Neural crest cell (in vitro differentiated cells): ENCODE measurements at regions not wholly inside any gene's neighbourhood (a gene's known extent, or its start where the extent isn't known, plus 50 kb on each side); places are given as distances from the start of the nearest gene placed in this dataset.

ENCODE experiments used
- DNase-seq: peaks from one replicate; pipeline ENCODE4 v3.0.0; 2021; ENCODE audit warnings: low read depth, mixed read lengths, low spot score
- H3K27ac Mint-ChIP-seq: one replicate; pipeline ENCODE4 v1.8.0; 2021; ENCODE audit warnings: mild to moderate bottlenecking, mixed read lengths; ENCODE audit not compliant: unreplicated experiment
- H3K27me3 Mint-ChIP-seq: 2 replicates; pipeline ENCODE4 v1.8.0; 2021; ENCODE audit warnings: low read depth, mild to moderate bottlenecking, mixed read lengths
- H3K36me3 Mint-ChIP-seq: 2 replicates; pipeline ENCODE4 v1.8.0; 2021; ENCODE audit warnings: low read depth, mild to moderate bottlenecking, mixed read lengths
- H3K4me1 Mint-ChIP-seq: 2 replicates; pipeline ENCODE4 v1.8.0; 2021; ENCODE audit warnings: mixed read lengths
- H3K4me3 Mint-ChIP-seq: one replicate; pipeline ENCODE4 v1.8.0; 2021; ENCODE audit warnings: mild to moderate bottlenecking, mixed read lengths
- H3K9me3 Mint-ChIP-seq: 2 replicates; pipeline ENCODE4 v1.8.0; 2021; ENCODE audit warnings: mixed read lengths
- TF ChIP-seq, protein P1 (sequence below): fragments of 200-600 bp; sonication (generic); conservative IDR thresholded peaks from 2 replicates; pipeline ENCODE4 v1.5.0; 2021; ENCODE audit warnings: antibody characterized with exemption, mild to moderate bottlenecking

GRCh38 chrX:39104745-39105144 lies 303.5 kb downstream of the MID1IP1 start:
- TF ChIP-seq, protein P1, sequence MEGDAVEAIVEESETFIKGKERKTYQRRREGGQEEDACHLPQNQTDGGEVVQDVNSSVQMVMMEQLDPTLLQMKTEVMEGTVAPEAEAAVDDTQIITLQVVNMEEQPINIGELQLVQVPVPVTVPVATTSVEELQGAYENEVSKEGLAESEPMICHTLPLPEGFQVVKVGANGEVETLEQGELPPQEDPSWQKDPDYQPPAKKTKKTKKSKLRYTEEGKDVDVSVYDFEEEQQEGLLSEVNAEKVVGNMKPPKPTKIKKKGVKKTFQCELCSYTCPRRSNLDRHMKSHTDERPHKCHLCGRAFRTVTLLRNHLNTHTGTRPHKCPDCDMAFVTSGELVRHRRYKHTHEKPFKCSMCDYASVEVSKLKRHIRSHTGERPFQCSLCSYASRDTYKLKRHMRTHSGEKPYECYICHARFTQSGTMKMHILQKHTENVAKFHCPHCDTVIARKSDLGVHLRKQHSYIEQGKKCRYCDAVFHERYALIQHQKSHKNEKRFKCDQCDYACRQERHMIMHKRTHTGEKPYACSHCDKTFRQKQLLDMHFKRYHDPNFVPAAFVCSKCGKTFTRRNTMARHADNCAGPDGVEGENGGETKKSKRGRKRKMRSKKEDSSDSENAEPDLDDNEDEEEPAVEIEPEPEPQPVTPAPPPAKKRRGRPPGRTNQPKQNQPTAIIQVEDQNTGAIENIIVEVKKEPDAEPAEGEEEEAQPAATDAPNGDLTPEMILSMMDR, result no peak
- Mint-ChIP-seq H3K9me3 (peaks cover 16% of the 10 kb centered on the region), H3K4me1 (no peaks in the 10 kb centered on the region), H3K27ac (no peak overlapping the region), H3K36me3 (peaks cover 5% of the 10 kb centered on the region), H3K27me3 (no peaks in the 10 kb centered on the region), H3K4me3 (no peak overlapping the region)
- no peak for DNase-seq

GRCh38 chrX:39112143-39112542 lies 310.9 kb downstream of the MID1IP1 start:
- no peak overlapping the region for H3K4me3 Mint-ChIP-seq
- TF ChIP-seq, protein P1, result no peak
- no peaks in the 10 kb centered on the region for H3K27me3 Mint-ChIP-seq
- H3K27ac Mint-ChIP-seq, result no peak overlapping the region
- DNase-seq, result no peak
- peaks cover 28% of the 10 kb centered on the region for H3K9me3 Mint-ChIP-seq
- no peaks in the 10 kb centered on the region for H3K4me1 Mint-ChIP-seq
- peaks cover 8% of the 10 kb centered on the region for H3K36me3 Mint-ChIP-seq

DNA sequence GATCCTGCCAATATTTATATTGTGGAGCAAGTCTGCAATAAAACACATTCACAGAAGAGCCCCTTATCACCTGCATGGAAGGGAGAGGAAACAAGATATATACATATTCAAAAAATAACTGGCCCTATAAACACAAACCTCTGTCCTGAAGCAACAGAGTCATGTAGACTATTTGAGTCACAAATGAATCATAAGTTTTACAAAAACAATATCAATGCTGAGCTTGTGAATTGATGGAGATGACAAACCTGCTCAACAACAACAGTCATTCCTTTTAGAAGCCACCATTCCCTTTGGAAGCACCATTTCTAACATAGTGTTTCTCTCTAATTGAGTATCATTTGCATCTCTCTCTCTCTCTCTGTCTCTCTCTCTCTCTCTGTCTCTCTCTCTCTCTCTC lies 313.9 kb downstream of the MID1IP1 start:
- H3K36me3 Mint-ChIP-seq, result peaks cover 6% of the 10 kb centered on the region
- H3K27me3 Mint-ChIP-seq, result no peaks in the 10 kb centered on the region
- DNase-seq, result no peak
- H3K4me3 Mint-ChIP-seq, result no peak overlapping the region
- TF ChIP-seq, protein P1, result no peak
- H3K4me1 Mint-ChIP-seq, result no peaks in the 10 kb centered on the region
- H3K27ac Mint-ChIP-seq, result no peak overlapping the region
- H3K9me3 Mint-ChIP-seq, result peaks cover 26% of the 10 kb centered on the region

DNA sequence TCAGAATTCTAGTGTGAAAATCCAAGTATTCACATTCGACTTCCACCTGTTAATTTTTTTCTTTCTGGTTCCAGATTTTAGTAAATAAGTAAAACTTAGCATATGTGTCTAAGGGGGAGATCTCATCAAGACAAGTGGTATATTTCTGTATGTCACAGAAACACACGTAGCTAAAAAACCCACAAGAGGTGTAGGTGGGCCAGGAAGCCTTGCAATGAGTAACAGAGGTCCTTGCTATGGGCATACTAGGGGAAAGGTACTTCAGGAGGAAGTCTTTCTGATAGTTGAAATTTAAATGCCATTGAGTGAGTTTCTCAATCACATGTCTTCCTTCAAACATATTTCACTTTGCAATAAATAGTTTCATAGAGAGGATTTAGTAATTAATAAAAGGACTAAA lies 315.8 kb downstream of the MID1IP1 start:
- TF ChIP-seq, protein P1, result no peak

GRCh38 chrX:39121903-39122302 lies 320.6 kb downstream of the MID1IP1 start:
- Mint-ChIP-seq H3K36me3 (no peaks in the 10 kb centered on the region), H3K27me3 (no peaks in the 10 kb centered on the region), H3K9me3 (peaks cover 16% of the 10 kb centered on the region), H3K27ac (no peak overlapping the region), H3K4me1 (no peaks in the 10 kb centered on the region), H3K4me3 (no peak overlapping the region)
- no peak for DNase-seq
- TF ChIP-seq, protein P1, result no peak

More for the DNA sequence above, 315.8 kb downstream of the MID1IP1 start:
- Mint-ChIP-seq H3K4me3 (no peak overlapping the region), H3K27ac (no peak overlapping the region), H3K27me3 (no peaks in the 10 kb centered on the region), H3K9me3 (peaks cover 16% of the 10 kb centered on the region), H3K36me3 (peaks cover 3% of the 10 kb centered on the region), H3K4me1 (no peaks in the 10 kb centered on the region)
- DNase-seq, result no peak

DNA sequence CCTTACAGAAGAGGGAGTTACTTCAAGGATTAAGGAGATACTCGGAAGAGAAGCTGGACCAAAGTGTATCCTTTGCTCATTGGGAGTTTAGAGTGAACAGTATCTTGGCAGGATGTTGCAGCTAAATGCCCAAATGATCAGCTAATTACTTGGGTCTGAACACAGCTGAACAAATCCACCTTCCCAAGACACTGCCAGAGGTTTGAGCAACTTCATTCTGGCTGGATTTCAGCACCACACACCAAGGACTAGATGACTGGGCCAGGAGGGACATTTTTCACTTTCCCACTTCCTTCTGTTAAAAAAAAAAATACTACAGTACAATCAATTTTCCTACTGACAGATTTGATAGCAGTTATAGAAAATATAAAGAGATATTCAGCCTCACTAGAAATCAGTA lies 324.6 kb downstream of the MID1IP1 start:
- H3K27me3 Mint-ChIP-seq, result no peaks in the 10 kb centered on the region
- H3K4me3 Mint-ChIP-seq, result no peak overlapping the region
- peaks cover 9% of the 10 kb centered on the region for H3K9me3 Mint-ChIP-seq
- DNase-seq, result no peak
- H3K4me1 Mint-ChIP-seq, result no peaks in the 10 kb centered on the region
- H3K36me3 Mint-ChIP-seq, result no peaks in the 10 kb centered on the region
- no peak overlapping the region for H3K27ac Mint-ChIP-seq
- TF ChIP-seq, protein P1, result no peak
